ENCODE measurements at regions not wholly inside any gene's neighbourhood (a gene's known extent, or its start where the extent isn't known, plus 50 kb on each side); places are given as distances from the start of the nearest gene placed in this dataset.
A peak's percentile ranks its signal among the peaks of the same experiment; 100 is the strongest.

DNA sequence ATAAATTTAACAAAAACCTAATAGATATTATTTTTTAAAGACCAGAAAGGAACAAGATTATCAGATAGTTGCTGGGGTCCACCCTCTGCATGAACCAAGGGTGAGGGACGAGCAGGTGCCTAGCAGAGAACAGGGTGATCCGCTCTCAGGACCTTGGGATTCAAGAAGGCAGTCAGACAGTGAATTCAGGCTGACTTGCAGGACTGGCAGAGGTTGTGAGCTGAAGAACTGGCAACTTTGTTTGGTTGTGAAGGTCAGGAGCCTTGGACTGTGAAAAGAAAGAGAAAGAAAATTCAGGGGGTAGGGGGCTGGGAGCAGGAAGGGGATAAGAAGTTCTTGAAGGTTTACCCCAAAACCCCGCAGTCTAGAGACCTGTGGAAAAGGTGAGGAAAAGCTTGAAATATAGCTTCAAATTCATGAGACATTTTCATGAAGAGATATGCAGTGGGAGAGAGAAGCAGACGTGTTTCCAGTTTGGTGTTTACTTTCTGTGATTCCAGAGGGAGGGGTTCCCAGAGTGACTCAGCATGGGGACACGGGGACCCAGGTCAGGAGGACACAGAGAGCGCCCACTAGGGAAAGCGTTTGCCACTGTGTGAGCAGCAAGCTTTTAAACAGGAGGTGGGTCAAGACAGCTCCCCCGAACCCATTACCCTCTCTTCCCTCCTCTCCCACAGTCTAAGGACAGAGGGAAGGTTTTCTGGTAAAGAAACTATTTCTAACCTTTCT lies 217.2 kb upstream of the UMPS start:
- DNase-seq, result no peak

- DNase-seq, result no peak
These were observed 216.6 kb upstream of the UMPS start for GRCh38 chr3:124513610-124513997.

GRCh38 chr3:124514683-124515082 lies 215.6 kb upstream of the UMPS start:
- peak; percentile 86 for DNase-seq

DNA sequence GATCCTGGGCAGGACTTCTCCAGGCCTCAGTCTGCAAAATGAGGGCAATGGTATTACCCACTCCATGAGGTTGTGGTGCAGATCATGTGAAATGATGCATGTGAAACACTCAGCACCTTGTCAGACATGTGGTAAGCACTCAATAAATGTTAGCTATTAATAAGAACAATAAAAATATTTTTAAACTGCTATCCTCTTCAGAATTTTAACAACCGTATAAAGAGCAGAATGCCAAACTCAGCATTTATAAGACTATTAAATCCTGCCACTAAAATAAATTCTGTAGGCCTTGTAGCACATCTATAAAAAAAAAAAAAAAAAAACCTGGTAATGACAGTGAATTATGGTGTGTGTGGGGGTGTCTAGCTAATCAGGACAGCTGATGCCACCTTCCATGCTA lies 213.9 kb upstream of the UMPS start:
- DNase-seq, result peak; percentile 35

DNA sequence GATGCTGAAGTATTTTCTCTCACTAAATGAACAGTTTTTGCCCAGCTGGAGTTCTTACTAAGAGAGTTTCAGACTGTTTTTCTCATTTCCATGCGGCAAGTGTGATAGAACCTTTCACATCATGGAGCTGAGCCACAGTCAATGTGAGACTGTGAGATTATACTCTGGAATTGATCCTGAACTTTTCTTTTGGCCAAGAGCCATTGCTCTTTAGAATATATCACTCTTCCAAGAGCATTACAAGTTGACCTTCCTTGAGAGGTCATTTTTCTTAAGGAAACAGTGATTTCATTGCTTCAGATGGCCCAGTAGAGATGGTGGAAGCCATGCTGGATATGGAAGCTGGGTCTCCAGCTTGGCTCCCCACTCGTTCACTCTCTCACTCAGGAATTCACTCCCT lies 212.9 kb upstream of the UMPS start:
- DNase-seq, result no peak

DNA sequence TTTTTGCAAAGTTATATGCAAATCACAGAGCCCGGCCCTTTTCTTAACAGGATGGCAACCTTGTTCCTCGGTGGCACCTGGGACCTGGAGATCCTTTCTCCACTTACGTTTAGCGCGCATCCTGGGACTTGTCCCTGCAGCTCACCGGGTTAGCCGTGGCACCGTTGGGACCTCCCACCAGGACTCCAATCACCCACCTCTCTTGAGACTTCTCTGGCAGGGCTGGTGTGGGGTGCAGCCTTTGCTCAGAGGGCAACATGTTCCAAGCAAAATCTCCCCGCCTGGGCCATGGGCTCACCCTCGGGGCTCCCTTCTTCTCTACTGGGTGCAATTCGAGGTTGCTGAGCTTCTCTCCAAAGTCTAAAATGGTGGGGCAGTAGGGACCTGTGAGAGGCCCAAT lies 211.9 kb upstream of the UMPS start:
- no peak for DNase-seq

GRCh38 chr3:124519591-124520194 lies 210.6 kb upstream of the UMPS start:
- no peak for DNase-seq

- DNase-seq, result peak; percentile 85
These were observed 209.3 kb upstream of the UMPS start for GRCh38 chr3:124520970-124521369.

- no peak for DNase-seq
These were observed 208.1 kb upstream of the UMPS start for GRCh38 chr3:124522082-124522625.

DNA sequence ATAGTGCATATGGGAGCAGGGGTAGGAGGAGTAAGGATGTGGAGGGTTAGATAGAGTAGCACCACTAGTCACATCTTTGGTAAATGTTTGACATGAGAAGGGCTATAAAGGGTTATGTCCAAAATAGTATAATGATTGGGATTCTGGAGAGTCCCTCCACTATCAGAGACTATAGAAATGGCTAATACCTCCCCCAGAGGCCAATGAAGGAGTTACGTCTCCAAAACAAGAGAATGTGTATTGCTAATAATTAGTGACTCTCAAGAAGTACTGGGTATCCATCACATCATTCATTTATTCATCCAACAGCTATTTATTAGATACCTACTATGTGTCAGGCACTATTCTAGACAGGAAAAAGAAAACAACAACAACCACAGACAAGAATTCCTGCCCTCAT lies 203.7 kb upstream of the UMPS start:
- no peak for DNase-seq

DNA sequence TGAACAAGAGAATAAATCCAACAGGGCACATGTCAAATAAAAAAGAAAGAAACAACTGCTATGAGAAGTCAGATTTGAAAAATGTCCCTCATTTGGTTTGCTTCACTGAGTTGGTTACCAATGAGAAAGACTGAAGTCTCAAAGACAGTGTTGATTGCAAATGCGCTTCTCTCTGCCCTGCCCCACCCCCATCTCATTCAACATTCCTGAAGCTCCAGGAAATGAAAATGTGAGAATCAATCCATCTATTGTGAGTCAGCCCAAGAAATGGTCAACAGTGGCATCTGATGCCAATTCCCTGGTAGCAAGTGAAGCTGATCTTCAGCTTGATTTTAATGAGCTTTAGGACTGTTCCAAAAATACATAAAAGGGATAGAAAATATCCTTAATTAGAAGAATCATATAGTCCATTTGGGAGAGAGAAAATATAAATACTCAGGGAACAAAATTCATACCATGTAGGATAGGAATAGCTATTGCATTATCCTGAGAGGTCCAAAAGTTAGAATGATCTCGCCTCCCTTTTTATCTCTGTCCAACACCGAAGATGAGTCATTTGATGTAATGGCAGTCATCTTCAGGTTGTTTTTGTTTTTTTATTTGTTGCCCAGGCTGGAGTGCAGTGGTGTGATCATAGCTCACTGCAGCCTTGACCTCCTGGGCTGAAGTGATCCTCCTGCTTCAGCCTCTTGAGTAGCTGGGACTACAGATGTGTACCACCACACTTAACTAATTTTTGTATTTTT lies 200.3 kb upstream of the UMPS start:
- DNase-seq, result peak; percentile 43

GRCh38 chr3:124530916-124531315 lies 199.3 kb upstream of the UMPS start:
- DNase-seq, result peak; percentile 30

DNA sequence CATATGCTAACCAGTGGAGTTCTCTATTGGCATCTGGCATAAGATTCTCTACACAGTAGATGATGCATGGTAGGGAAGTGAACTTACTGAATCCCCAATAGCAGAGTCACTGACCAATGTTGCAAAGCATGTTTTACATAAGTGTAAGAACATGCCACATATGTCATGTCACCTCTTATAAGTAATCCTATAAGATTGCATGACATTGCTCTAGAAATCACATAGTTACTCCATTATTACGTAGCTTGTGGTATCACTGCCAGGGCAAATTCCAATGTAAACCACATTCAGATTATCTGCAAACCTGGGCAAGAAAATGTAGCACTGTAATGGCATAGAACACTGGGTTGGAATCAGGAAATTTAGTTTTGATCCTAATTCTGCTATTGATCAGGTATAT lies 198.2 kb upstream of the UMPS start:
- DNase-seq, result no peak

- DNase-seq, result no peak
These were observed 194.9 kb upstream of the UMPS start for GRCh38 chr3:124535306-124535705.

GRCh38 chr3:124540550-124541211 lies 189.6 kb upstream of the UMPS start:
- DNase-seq, result no peak

DNA sequence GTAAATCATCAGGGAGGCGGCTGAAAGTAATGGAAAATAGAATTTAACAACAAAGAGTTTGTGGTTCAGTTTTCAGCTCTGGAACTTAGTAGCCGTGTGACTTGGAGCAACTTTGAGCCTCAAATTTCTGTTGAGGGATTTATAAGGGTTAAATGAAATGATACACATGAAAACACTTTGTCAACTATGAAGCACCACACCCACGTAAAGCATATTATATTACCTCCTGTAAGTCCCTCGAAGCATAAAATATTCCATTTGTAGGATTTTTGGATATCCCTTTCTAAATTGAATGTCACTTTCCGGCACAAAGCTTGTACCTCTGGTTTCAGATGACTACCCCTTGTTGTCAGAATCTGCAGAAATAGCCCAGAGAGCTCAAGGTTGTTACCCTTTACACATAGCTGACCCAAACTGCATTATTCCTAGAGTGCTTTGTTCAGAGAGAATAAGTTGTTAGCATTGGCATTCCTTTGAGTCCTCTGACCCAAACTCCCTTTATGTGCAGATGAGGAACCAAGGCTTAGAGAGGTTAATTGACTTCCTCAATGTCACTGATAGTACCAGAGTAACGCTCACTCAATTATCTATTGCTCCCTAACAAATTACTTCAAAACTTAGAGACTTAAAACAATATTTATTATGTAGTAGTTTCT lies 187.9 kb upstream of the UMPS start:
- DNase-seq, result no peak

DNA sequence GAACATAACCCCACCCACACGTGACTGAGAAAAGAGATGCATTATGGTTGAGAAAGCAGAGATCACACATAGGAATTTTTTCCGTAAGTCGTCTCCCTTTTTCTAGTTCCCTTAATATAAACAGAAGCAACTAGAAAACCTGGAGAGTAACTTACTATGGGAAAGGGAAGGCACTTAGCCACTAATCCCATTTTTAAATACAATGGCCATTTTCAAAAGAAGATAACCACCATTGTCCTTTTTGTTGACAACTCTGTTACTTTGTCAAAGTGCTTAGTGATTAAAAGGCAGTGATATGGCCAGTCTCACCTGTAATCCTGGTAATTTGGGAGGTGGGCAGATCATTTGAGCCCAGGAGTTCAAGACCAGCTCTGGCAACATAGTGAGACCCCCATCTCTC lies 184.4 kb upstream of the UMPS start:
- no peak for DNase-seq

DNA sequence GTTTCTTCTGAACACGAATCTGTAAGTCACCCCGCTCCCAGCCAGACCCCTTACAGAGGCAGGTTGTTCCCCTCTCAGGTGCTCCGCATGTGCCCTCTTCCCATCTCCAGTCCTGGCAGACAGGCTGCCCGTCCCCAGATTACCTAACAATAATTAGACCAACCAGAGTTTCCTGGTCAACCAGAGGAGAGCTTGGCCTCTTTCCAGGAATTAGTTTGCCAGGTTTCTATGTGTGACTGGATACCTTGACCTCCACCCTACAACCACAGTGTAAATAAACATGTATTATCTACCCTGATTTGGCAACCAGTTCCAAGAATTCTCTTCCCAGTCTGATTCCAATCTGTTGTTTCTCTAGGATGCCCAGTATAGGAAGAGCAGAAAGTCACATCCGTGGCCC lies 178.0 kb upstream of the UMPS start:
- DNase-seq, result peak; percentile 85

DNA sequence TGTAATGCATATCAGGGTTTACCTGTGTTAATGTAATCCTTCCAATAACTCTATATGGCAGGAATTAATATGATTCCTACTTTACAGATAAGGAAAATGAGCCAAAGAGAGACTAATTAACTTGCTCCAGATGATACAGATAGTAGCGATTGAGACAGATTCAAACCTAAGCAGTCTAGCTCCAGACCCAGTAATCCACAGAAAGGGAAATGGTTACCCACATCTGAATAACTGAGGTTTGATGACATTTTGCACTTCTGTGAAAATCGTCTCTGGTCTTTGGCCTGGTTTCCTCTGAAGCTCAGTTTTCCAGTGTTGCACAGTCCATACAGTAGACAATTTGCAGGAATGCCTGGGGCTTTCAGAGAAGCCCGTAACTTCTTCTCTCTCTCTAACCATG lies 177.1 kb upstream of the UMPS start:
- DNase-seq, result no peak

- no peak for DNase-seq
These were observed 173.6 kb upstream of the UMPS start for GRCh38 chr3:124556636-124557035.

- DNase-seq, result peak; percentile 11
These were observed 172.6 kb upstream of the UMPS start for GRCh38 chr3:124557433-124558232.
